ENCODE measurements at regions not wholly inside any gene's neighbourhood (a gene's known extent, or its start where the extent isn't known, plus 50 kb on each side); places are given as distances from the start of the nearest gene placed in this dataset.
A peak's percentile ranks its signal among the peaks of the same experiment; 100 is the strongest.

DNA sequence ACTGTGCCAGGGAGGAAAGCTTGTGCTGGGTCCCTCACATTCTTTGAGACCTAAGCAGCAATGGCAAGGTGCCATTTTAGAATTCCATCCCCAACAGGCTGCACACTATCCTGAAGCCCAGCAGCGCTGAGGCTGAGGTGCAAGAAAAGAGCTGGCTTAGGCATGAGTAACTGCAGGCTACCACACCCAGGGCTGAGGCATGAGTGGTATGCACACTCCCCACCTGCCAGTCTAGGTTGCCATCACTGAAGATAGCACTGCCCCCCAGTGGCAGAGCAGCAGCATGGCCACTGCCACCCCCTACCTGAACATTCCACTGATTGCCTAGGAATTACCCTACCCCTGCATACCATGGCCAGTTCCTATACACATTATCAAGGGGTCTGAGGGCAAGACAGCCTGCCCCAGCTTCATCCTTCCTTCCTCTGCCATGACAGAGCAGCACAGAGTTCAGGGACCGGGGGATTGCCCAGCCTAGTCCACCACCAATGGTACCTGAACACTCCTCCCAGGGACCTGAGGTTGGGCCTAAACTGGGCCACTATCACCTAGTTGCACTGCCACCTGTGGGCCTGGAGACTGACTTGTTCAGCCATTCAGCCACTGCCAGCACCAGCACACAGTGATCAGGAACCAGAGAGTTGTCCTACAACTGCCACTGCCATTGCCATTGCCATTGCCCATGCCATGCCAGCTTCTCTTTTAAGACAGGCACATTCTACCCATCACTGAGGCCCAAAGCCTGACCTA is 129.8 kb downstream of the SATB1 start:
- intact Hi-C loops (cut with DNase I), result no loop called here
- no peak for DNase-seq (ENCODE audit: missing footprints)
- ATAC-seq, result peak; percentile 88

DNA sequence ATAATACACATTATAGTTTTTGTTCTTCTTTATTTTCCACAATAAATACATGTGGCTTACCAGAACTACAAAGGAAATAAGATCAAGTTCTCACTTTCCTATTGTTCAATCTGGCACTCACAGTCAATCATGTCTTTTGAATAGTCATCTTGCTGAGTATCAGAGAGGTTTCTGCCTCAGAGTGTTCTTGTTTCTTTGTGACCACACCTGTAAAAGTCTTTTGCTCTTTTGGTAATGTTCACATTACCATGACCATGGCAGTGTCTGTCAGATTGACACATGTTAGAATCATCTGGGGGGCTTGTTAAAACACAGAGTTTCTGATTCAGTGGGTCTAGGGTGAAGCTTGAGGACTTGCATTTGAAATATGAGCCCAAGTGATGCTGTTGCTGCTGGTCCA is 135.0 kb downstream of the SATB1 start:
- intact Hi-C loops (cut with DNase I), result no loop called here
- DNase-seq (ENCODE audit: missing footprints), result no peak
- ATAC-seq, result no peak

DNA sequence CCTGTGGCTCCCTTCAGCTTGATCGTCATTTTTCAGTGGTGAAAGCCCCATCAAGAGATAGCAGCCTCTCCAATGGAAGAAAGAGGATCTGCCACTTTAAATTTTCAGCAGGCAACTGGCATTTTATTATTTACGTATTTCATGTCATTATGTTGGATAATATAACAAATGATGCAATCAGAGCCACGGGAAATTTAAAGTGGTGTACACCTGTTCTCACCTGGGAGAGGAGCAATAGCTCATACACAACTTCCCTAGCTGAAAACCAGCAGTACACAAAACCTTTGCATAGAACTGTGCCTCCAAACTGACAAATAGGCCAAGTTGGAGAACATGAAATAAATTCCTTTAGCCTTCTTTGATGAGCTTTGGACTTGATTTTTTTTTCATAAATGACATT is 136.9 kb downstream of the SATB1 start:
- intact Hi-C loops (cut with DNase I), result no loop called here
- DNase-seq (ENCODE audit: missing footprints), result no peak
- no peak for ATAC-seq

DNA sequence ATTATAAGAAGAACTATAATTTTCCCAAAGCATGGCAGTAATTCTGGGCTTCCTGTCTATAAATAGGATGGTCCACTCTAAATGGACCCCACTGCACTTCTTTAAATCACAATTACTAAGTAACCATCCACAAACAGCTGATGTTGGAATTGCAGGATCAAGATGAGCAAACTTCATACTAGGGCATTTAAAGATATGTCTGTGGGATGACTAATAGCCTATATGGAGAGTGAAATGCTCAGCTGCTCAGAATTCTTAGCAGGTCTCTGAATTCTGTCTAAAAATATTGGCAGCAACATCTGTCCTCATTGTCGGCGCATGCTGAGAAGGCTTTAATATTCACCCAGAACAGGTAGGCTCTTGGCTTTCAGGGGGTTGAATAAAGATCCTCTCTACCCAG is 140.4 kb downstream of the SATB1 start:
- ATAC-seq (no peak), DNase-seq (ENCODE audit: missing footprints) (no peak)
- intact Hi-C loops (cut with DNase I), result no loop called here

DNA sequence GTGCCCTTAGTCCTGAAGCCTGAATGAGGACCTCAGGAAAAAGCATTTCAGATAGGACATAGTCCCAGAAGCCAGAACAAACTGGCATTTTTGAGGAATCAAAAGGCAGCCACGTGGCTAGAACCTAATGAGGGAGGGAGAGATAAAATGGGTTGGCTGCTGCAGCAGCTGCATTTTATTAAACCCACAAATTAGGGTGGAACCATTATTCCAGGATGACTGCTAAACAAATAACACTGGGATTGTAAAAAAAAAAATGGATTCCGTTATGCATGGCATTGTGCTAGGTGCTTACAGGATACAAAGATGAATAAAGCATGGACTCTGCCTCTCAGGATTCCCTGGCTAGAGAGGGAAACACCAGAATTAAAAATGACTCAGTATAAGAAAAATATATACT is 141.5 kb downstream of the SATB1 start:
- no peak for ATAC-seq
- intact Hi-C loops (cut with DNase I), result no loop called here
- DNase-seq (ENCODE audit: missing footprints), result no peak

- intact Hi-C loops (cut with DNase I), result no loop called here
- ATAC-seq (no peak), DNase-seq (ENCODE audit: missing footprints) (no peak)
Measured at GRCh38 chr3:18282507-18282906, 142.6 kb downstream of the SATB1 start.

GRCh38 chr3:18279226-18279737 is 145.9 kb downstream of the SATB1 start:
- intact Hi-C loops (cut with DNase I), result loop anchor here (10.0 kb wide), 1 partner anchor 114 kb away; no protein-coding TSS in a partner anchor
- DNase-seq (ENCODE audit: missing footprints), result no peak
- ATAC-seq, result no peak

GRCh38 chr3:18264853-18265252 is 160.3 kb downstream of the SATB1 start:
- ATAC-seq, result no peak
- intact Hi-C loops (cut with DNase I), result no loop called here
- DNase-seq (ENCODE audit: missing footprints), result no peak

DNA sequence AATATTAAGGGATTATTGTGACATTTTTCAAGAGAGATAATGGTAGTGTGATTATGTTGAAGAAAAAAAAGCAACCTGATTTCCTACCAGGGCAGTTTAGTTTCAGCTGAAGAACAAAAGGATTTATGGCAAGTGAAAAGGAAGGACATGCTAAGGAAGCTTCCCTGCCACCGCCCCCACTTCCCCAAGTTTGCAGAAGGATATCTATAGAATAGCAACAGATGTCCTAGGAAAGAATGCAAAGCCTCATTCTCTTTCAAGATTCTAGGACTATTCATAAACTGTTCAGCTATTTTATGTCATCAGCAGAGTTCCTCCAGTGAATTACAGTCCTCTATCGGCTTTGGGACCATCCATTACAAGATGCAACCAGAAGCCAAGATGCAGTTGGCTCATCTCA is 160.8 kb downstream of the SATB1 start:
- no peak for ATAC-seq

GRCh38 chr3:18258492-18258891 is 166.6 kb downstream of the SATB1 start:
- DNase-seq (ENCODE audit: missing footprints) (no peak), ATAC-seq (no peak)
- intact Hi-C loops (cut with DNase I), result no loop called here

More for the DNA sequence above, 160.8 kb downstream of the SATB1 start:
- DNase-seq (ENCODE audit: missing footprints), result no peak
- intact Hi-C loops (cut with DNase I), result no loop called here

GRCh38 chr3:18252578-18252977 is 172.6 kb downstream of the SATB1 start:
- DNase-seq (ENCODE audit: missing footprints), result no peak
- no peak for ATAC-seq
- intact Hi-C loops (cut with DNase I), result no loop called here

GRCh38 chr3:18250991-18251390 is 174.1 kb downstream of the SATB1 start:
- ATAC-seq (no peak), DNase-seq (ENCODE audit: missing footprints) (no peak)
- intact Hi-C loops (cut with DNase I), result no loop called here

- ATAC-seq, result no peak
- no peak for DNase-seq (ENCODE audit: missing footprints)
- intact Hi-C loops (cut with DNase I), result no loop called here
Measured at GRCh38 chr3:18249126-18249525, 176.0 kb downstream of the SATB1 start.

DNA sequence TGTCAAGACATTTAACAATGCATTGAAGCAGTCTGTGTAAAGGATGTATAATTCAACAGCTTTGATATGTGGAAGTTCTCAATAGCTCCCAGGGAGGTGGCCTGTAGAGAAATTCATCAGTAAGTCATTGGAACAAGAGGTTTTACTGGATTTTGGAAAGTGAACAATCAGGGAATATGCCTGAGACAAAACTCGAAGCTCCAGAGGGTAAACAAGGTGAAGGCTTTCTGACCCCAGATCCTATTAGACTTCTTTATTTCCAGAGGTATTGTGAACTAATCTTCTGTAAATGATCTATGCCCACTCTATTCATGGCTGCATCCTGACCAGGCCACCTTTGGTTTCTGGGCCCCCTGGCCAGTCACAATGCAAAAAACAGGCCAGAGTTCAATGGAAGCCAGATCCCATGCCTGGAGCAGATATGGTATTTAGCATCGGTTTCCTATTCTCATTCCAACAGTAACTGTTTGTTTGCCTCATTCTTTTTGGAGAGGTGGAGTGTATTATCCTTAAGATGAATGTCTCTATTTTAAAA is 177.3 kb downstream of the SATB1 start:
- ATAC-seq, result no peak
- intact Hi-C loops (cut with DNase I), result no loop called here
- no peak for DNase-seq (ENCODE audit: missing footprints)

- DNase-seq (ENCODE audit: missing footprints) (no peak), ATAC-seq (no peak)
- intact Hi-C loops (cut with DNase I), result no loop called here
Measured at GRCh38 chr3:18247139-18247695, 177.9 kb downstream of the SATB1 start.

DNA sequence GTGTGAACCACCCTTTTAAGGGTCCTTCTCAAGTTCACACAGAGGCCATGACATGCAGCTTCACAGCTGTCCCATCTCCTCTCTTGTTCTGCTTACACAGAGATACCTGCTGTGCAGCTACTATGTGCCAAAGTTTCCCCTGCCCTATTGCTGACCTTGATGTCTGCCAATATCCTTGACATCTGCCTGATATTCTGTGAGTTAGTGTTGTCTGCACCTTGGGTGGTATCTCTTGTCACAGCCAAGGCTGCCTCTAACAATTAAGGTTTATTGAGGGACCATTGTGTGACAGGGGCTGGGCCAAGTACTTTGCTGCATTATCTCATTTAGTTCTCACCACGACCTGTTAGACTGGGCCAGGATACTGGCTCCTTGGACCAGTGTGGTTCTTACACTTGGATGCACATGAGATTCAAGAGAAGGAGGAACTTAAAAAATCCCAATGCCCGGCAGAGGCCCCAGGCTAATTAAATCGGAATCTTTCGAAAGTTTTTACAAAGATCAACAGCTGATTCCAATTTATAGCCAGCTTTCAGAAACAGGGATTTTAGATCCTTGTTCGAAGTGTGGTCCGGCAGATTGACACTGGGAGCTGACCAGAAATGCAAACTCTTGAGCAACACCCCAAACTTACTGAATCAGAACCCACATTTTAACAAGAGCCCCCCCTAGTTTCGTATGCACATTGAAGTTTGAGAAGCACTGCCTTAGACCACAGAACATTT is 178.6 kb downstream of the SATB1 start:
- ATAC-seq (no peak), DNase-seq (ENCODE audit: missing footprints) (no peak)
- intact Hi-C loops (cut with DNase I), result no loop called here

- intact Hi-C loops (cut with DNase I), result no loop called here
- DNase-seq (ENCODE audit: missing footprints) (no peak), ATAC-seq (no peak)
Measured at GRCh38 chr3:18245721-18246120, 179.4 kb downstream of the SATB1 start.

DNA sequence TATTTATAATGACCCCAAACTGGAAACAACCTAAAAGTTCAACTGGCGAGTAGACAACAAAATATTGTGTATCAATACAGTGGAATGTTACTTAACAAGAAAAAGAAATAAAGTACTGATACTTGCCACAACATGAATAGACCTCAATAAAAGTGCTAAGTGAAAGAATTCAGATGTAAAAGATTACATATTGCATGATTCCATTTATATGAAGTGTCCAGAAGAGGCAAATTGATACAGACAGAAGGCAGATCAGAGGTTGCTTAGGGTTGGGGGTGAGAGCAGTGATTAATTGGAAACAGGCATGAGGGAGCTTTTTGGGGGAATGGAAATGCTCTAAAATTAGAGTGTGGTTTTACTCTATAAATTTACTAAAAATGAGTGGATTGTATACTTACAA is 183.3 kb downstream of the SATB1 start:
- ATAC-seq (no peak), DNase-seq (ENCODE audit: missing footprints) (no peak)
- intact Hi-C loops (cut with DNase I), result no loop called here

- DNase-seq (ENCODE audit: missing footprints) (no peak), ATAC-seq (no peak)
- intact Hi-C loops (cut with DNase I), result no loop called here
Measured at GRCh38 chr3:18239674-18240073, 185.5 kb downstream of the SATB1 start.
